ENCODE measurements at regions not wholly inside any gene's neighbourhood (a gene's known extent, or its start where the extent isn't known, plus 50 kb on each side); places are given as distances from the start of the nearest gene placed in this dataset.
A peak's percentile ranks its signal among the peaks of the same experiment; 100 is the strongest.

GRCh38 chr6:22668717-22669116 lies 99.4 kb downstream of the HDGFL1 start:
- DNase-seq (ENCODE audit: low spot score) = no peak

- no peak for DNase-seq (ENCODE audit: low spot score)
These were observed 101.2 kb downstream of the HDGFL1 start for GRCh38 chr6:22670605-22671004.

- no peak for DNase-seq (ENCODE audit: low spot score)
These were observed 104.1 kb downstream of the HDGFL1 start for GRCh38 chr6:22673474-22673873.

- DNase-seq (ENCODE audit: low spot score) = no peak
These were observed 111.6 kb downstream of the HDGFL1 start for GRCh38 chr6:22680950-22681349.

GRCh38 chr6:22681761-22682160 lies 112.4 kb downstream of the HDGFL1 start:
- no peak for DNase-seq (ENCODE audit: low spot score)

GRCh38 chr6:22682979-22683378 lies 113.6 kb downstream of the HDGFL1 start:
- DNase-seq (ENCODE audit: low spot score) = no peak

- DNase-seq (ENCODE audit: low spot score) = no peak
These were observed 121.1 kb downstream of the HDGFL1 start for GRCh38 chr6:22690446-22690845.

GRCh38 chr6:22694092-22694724 lies 124.8 kb downstream of the HDGFL1 start:
- DNase-seq (ENCODE audit: low spot score) = no peak

GRCh38 chr6:22696481-22696880 lies 127.1 kb downstream of the HDGFL1 start:
- no peak for DNase-seq (ENCODE audit: low spot score)

- no peak for DNase-seq (ENCODE audit: low spot score)
These were observed 127.9 kb downstream of the HDGFL1 start for GRCh38 chr6:22697306-22697705.

GRCh38 chr6:22699151-22699550 lies 129.8 kb downstream of the HDGFL1 start:
- DNase-seq (ENCODE audit: low spot score) = no peak

GRCh38 chr6:22706651-22707050 lies 137.3 kb downstream of the HDGFL1 start:
- DNase-seq (ENCODE audit: low spot score) = no peak

- no peak for DNase-seq (ENCODE audit: low spot score)
These were observed 139.1 kb downstream of the HDGFL1 start for GRCh38 chr6:22708469-22708868.

GRCh38 chr6:22709803-22710202 lies 140.4 kb downstream of the HDGFL1 start:
- no peak for DNase-seq (ENCODE audit: low spot score)

GRCh38 chr6:22716721-22717120 lies 147.4 kb downstream of the HDGFL1 start:
- no peak for DNase-seq (ENCODE audit: low spot score)

GRCh38 chr6:22717915-22718314 lies 148.5 kb downstream of the HDGFL1 start:
- DNase-seq (ENCODE audit: low spot score) = no peak

- no peak for DNase-seq (ENCODE audit: low spot score)
These were observed 153.5 kb downstream of the HDGFL1 start for GRCh38 chr6:22722913-22723312.

GRCh38 chr6:22726966-22727365 lies 157.6 kb downstream of the HDGFL1 start:
- no peak for DNase-seq (ENCODE audit: low spot score)

- no peak for DNase-seq (ENCODE audit: low spot score)
These were observed 158.3 kb downstream of the HDGFL1 start for GRCh38 chr6:22727710-22728109.

GRCh38 chr6:22732176-22732970 lies 163.0 kb downstream of the HDGFL1 start:
- no peak for DNase-seq (ENCODE audit: low spot score)

- no peak for DNase-seq (ENCODE audit: low spot score)
These were observed 167.4 kb downstream of the HDGFL1 start for GRCh38 chr6:22736740-22737139.

- DNase-seq (ENCODE audit: low spot score) = peak; percentile 48
These were observed 168.0 kb downstream of the HDGFL1 start for GRCh38 chr6:22737331-22737730.

- DNase-seq (ENCODE audit: low spot score) = no peak
These were observed 168.8 kb downstream of the HDGFL1 start for GRCh38 chr6:22738194-22738593.

GRCh38 chr6:22747571-22747970 lies 178.2 kb downstream of the HDGFL1 start:
- DNase-seq (ENCODE audit: low spot score) = no peak

All from ureter (tissue), 1 donor.